Hepatocyte (in vitro differentiated cells): ENCODE measurements at regions not wholly inside any gene's neighbourhood (a gene's known extent, or its start where the extent isn't known, plus 50 kb on each side); places are given as distances from the start of the nearest gene placed in this dataset.

Source experiments
- CTCF ChIP-seq: fragments of 200-600 bp; sonication (generic); IDR thresholded peaks from 2 replicates; pipeline ENCODE4 v1.5.1; 2016; ENCODE audit warnings: antibody characterized with exemption, mild to moderate bottlenecking; ENCODE audit not compliant: poor library complexity
- EZH2 ChIP-seq: fragments of 200-600 bp; sonication (generic); IDR thresholded peaks from 2 replicates; pipeline ENCODE4 v1.6.1; 2016; ENCODE audit warnings: antibody characterized with exemption, mild to moderate bottlenecking, borderline replicate concordance
- EZH2phosphoT487 ChIP-seq: fragments of 200-600 bp; sonication (generic); IDR thresholded peaks from one replicate; pipeline ENCODE4 v1.6.1; 2018; ENCODE audit warnings: antibody characterized with exemption, mild to moderate bottlenecking, low read depth, moderate library complexity; ENCODE audit not compliant: unreplicated experiment, severe bottlenecking

- no peak for TF ChIP-seq CTCF
- no peak for TF ChIP-seq EZH2phosphoT487
- TF ChIP-seq EZH2, result no peak
Measured at GRCh38 chr1:157404614-157405013, 147.7 kb downstream of the FCRL5 start.
